ENCODE measurements at regions not wholly inside any gene's neighbourhood (a gene's known extent, or its start where the extent isn't known, plus 50 kb on each side); places are given as distances from the start of the nearest gene placed in this dataset.

DNA sequence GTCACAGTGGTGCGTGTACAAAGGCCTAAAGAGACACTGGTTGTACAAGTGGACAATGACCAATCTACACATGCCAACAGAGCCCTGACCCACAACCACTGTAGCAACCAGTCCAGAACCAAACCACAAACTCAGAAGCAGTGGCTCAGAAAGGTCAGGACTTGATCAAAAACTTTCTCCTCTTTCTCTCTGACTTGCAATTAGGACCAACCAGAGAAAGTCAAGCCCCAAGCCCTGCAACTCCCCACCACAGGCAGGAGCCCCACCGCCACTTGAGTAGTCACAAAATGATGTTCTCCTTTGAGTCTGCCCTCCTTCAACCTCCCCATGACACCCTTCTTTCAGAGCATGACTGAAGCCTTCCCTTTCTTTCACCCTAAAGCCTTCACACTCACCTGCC lies 291.8 kb downstream of the CDH10 start:
- Mint-ChIP-seq H3K4me3 (ENCODE audit: low read depth, unreplicated experiment) (no peak overlapping the region), H3K4me1 (ENCODE audit: low read depth, unreplicated experiment) (no peaks in the 10 kb centered on the region), H3K9me3 (ENCODE audit: low read depth, unreplicated experiment) (peaks cover 2% of the 10 kb centered on the region), H3K36me3 (ENCODE audit: insufficient read depth, unreplicated experiment) (no peaks in the 10 kb centered on the region), H3K27me3 (ENCODE audit: unreplicated experiment) (no peaks in the 10 kb centered on the region), H3K27ac (ENCODE audit: unreplicated experiment) (no peak overlapping the region)
- intact Hi-C loops (cut with micrococcal nuclease; ENCODE audit: unreplicated experiment) = no loop called here
- no TSS peak for BruUV-seq (replicated peaks)
- DNase-seq = no peak
- CTCF ChIA-PET = no interaction called here
- TF ChIP-seq, protein P1, sequence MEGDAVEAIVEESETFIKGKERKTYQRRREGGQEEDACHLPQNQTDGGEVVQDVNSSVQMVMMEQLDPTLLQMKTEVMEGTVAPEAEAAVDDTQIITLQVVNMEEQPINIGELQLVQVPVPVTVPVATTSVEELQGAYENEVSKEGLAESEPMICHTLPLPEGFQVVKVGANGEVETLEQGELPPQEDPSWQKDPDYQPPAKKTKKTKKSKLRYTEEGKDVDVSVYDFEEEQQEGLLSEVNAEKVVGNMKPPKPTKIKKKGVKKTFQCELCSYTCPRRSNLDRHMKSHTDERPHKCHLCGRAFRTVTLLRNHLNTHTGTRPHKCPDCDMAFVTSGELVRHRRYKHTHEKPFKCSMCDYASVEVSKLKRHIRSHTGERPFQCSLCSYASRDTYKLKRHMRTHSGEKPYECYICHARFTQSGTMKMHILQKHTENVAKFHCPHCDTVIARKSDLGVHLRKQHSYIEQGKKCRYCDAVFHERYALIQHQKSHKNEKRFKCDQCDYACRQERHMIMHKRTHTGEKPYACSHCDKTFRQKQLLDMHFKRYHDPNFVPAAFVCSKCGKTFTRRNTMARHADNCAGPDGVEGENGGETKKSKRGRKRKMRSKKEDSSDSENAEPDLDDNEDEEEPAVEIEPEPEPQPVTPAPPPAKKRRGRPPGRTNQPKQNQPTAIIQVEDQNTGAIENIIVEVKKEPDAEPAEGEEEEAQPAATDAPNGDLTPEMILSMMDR (IDR thresholded peaks at IDR 0.05; ENCODE audit: unreplicated experiment) = no peak

- intact Hi-C loops (cut with micrococcal nuclease; ENCODE audit: unreplicated experiment) = no loop called here
- TF ChIP-seq, protein P1 (IDR thresholded peaks at IDR 0.05; ENCODE audit: unreplicated experiment) = no peak
These were observed 291.2 kb downstream of the CDH10 start for GRCh38 chr5:24353611-24354010.

DNA sequence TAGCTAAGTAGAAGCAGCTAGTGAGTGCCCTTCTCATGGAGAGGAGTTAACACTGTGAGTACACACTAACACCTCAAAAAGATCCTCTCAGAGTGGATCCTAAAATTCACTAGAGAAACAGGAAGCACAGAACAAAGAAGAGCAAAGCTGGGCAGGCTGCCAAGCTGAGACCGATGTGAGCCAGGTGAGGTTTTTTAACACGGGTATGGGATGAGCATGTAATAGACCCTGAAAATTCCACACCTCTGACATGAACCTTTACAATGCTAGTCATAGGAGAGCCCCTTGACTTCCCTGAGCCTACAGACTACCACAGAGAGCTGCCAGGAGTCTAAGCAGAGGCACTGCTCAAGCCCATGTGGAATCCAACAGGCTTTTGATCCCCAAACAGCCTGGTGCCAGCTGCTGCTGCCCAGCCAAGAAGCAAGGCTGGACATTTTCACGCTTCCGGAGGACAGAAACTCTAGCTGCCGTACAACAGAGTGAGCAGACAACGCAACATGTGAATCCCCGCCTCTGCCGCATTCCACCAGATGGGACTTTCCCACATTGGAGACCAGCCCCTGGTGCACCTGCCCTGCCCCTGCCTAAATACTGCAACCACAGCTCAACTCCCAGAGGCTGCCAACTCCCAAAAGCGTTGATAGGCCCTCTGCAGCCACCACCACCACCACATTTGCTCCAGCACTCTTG lies 280.8 kb downstream of the CDH10 start:
- peaks cover 13% of the 10 kb centered on the region for H3K9me3 Mint-ChIP-seq (ENCODE audit: low read depth, unreplicated experiment)
- H3K4me3 Mint-ChIP-seq (ENCODE audit: low read depth, unreplicated experiment) = no peak overlapping the region
- H3K36me3 Mint-ChIP-seq (ENCODE audit: insufficient read depth, unreplicated experiment) = no peaks in the 10 kb centered on the region
- H3K27me3 Mint-ChIP-seq (ENCODE audit: unreplicated experiment) = no peaks in the 10 kb centered on the region
- intact Hi-C loops (cut with micrococcal nuclease; ENCODE audit: unreplicated experiment) = no loop called here
- no peaks in the 10 kb centered on the region for H3K4me1 Mint-ChIP-seq (ENCODE audit: low read depth, unreplicated experiment)
- TF ChIP-seq, protein P1 (IDR thresholded peaks at IDR 0.05; ENCODE audit: unreplicated experiment) = no peak
- CTCF ChIA-PET = no interaction called here
- DNase-seq = no peak
- no peak overlapping the region for H3K27ac Mint-ChIP-seq (ENCODE audit: unreplicated experiment)
- BruUV-seq (replicated peaks) = no TSS peak

More at GRCh38 chr5:24353611-24354010, 291.2 kb downstream of the CDH10 start:
- no TSS peak for BruUV-seq (replicated peaks)
- DNase-seq = no peak
- Mint-ChIP-seq H3K36me3 (ENCODE audit: insufficient read depth, unreplicated experiment) (no peaks in the 10 kb centered on the region), H3K27ac (ENCODE audit: unreplicated experiment) (no peak overlapping the region), H3K27me3 (ENCODE audit: unreplicated experiment) (no peaks in the 10 kb centered on the region), H3K4me3 (ENCODE audit: low read depth, unreplicated experiment) (no peak overlapping the region), H3K9me3 (ENCODE audit: low read depth, unreplicated experiment) (peaks cover 2% of the 10 kb centered on the region), H3K4me1 (ENCODE audit: low read depth, unreplicated experiment) (no peaks in the 10 kb centered on the region)
- CTCF ChIA-PET = no interaction called here

- Mint-ChIP-seq H3K36me3 (ENCODE audit: insufficient read depth, unreplicated experiment) (no peaks in the 10 kb centered on the region), H3K27me3 (ENCODE audit: unreplicated experiment) (no peaks in the 10 kb centered on the region), H3K4me1 (ENCODE audit: low read depth, unreplicated experiment) (no peaks in the 10 kb centered on the region), H3K27ac (ENCODE audit: unreplicated experiment) (no peak overlapping the region), H3K4me3 (ENCODE audit: low read depth, unreplicated experiment) (no peak overlapping the region), H3K9me3 (ENCODE audit: low read depth, unreplicated experiment) (peaks cover 11% of the 10 kb centered on the region)
- DNase-seq = no peak
- TF ChIP-seq, protein P1 (IDR thresholded peaks at IDR 0.05; ENCODE audit: unreplicated experiment) = no peak
- intact Hi-C loops (cut with micrococcal nuclease; ENCODE audit: unreplicated experiment) = no loop called here
- CTCF ChIA-PET = no interaction called here
- BruUV-seq (replicated peaks) = no TSS peak
These were observed 280.1 kb downstream of the CDH10 start for GRCh38 chr5:24364711-24365110.
